ENCODE measurements at regions not wholly inside any gene's neighbourhood (a gene's known extent, or its start where the extent isn't known, plus 50 kb on each side); places are given as distances from the start of the nearest gene placed in this dataset.
"Not testable (repeated sequence)": the region's sequence is repeated elsewhere in the genome, so short reads cannot be mapped to it uniquely, and the experiment has no call there.

DNA sequence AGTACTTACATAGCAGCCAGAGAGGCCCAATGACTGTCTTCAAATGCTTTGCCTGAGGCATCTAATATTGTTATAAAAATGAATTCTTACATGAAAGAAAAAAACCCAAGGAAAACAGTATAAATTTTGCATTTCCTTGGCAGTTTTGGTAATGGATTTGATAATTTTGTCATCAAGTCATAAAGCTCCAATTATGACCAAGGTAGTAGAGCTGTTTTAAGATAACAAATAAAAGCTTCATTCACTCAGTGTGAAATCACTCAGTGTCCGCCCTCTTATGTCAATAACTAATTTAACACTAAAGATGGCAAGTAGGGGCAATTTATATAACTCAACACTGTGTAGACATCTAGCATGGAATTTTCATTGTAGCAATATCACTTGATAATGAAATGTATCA is 193.9 kb downstream of the ANKRD7 start:
- no peak for DNase-seq (ENCODE audit: low read depth)

DNA sequence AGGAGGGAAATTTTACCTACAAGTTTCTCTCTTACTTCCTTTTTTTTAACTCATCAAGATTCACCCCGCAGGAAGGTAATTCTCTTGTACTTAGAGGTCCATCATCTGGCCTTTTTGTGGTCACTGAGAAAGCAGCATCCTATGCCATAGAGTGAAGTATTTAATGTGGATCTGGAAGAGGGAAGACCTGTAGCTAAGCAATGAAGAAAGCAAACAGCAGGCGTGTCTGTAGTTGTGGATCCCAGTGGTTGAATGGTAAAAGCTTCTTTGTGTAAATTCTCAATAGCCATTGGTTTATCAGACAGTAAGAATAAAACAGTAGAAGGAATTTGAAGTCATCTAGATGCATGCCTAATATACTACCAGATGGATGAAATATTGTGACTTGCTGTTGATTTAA is 196.4 kb downstream of the ANKRD7 start:
- DNase-seq (ENCODE audit: low read depth), result no peak

DNA sequence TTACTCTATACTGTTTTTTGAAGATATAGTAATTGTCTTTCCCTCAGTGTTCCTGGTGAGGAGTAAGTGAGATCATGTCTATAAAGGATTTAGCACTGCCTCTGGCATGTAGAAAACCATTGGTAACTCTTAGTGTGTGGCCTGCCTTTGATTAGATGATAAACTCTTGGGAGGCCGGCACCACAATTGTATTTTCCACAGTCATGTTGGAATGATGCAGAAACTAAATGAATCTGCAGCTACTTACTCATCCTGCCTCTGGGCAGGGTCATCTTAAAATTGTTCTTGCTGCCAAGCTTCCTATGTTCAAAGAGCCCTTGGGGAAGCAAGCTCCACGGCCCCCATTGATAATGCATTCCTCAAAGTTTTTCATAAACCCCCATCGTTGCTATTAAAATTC is 204.6 kb downstream of the ANKRD7 start:
- no peak for DNase-seq (ENCODE audit: low read depth)

DNA sequence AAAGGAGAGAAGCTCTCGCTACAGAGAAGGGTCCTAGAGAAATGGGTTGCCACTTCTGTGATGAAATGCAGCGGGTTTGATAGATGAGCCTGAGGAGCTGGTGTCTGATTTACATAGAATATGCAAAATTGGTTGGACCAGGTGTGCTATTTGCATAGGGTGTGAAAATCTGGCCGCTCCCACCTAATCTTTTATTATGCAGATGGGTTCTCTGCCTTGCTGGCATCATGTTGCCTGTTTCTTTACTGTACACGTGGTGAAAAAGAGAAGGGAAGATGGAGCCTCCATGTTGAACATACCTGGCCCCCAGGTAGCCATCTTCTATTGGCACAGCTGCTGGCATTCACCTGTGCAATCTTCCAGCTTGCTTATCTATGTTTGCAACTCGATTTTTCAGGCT is 212.2 kb downstream of the ANKRD7 start:
- no peak for DNase-seq (ENCODE audit: low read depth)

DNA sequence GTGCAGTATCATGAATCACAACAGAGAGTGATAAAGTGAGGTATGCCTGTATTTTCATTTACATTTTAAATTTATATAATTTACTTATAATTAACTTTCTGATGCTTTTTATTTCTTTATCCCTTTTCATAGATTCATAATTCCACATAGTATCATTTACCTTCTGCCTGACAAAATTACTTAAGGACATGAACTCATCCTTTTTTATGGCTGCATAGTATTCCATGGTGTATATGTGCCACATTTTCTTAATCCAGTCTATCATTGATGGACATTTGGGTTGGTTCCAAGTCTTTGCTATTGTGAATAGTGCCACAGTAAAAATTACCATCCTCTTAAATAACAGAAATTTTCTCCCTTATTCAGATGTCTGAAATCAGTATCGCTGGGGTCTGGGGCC is 224.5 kb downstream of the ANKRD7 start:
- DNase-seq (ENCODE audit: low read depth), result not testable (repeated sequence)

DNA sequence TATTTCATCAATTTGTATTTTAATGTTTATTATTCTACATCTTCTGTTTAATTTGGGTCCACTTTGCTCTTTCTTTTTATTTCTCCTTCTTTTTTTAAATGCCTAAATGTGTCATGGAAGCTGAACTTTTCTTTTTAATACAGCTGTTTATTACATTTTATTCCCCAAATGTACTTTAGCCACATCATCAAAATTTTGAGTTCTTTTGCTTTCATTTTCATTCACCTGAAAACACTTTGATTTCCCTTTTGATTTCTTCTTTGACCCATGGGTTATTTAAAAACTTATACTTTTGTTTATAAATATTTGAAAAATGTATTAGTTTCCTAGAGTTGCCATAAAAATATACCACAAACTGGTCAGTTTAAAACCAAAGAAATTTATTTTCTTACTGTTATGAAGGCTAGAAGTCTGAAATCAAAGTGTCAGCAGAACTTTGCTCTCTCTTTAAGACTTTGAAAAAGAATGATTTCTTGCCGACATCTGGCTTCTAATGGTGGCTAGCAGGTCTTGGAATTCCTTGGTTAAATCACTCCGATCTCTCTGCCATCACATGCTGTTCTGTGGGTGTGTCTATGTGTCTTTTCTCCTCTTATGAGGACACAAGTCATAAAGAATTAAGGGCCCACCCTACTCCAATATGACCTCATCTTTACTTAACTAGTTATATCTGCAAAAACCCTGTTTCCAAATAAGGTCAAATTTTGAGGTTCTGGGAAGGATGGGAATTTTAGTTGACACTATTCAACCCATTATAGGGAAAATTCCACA is 225.5 kb downstream of the ANKRD7 start:
- DNase-seq (ENCODE audit: low read depth), result peak; percentile 43

DNA sequence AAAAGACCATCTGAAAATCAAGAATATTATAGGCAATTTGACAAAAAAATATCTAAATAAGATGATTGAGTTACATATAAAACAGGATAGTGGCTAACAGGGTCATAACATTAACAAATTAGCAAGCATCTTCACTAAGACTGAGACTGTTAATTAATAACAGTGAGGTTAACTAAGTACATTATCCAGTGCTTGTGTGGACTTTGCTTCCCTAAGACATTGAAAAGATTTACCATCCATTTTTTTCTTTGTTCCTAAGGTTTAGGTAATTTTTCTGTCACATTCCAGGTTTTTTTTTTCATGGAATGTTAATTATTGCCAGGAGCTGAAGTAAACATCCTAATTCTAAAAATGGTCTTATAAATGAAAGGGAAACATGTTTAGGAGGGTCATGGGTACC is 227.6 kb downstream of the ANKRD7 start:
- DNase-seq (ENCODE audit: low read depth), result peak; percentile 86

DNA sequence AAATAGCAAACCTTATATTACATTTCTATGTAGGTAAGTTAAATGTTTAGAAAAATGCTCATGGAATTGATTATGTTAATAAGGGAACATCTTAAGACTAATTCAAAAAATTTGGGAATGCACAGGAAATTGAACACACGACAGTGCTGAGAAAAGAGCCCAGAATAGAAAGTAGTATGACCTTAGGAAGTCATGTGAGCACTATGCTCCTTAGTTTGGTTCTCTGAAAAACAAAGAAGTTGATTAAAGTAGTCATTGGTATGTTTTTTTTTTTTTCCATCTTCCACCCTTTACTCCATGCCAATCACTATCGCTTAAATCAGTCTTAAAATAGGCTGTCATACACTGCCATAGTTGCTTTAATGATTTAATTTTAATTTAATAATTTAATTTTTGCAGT is 242.9 kb downstream of the ANKRD7 start:
- DNase-seq (ENCODE audit: low read depth), result no peak

DNA sequence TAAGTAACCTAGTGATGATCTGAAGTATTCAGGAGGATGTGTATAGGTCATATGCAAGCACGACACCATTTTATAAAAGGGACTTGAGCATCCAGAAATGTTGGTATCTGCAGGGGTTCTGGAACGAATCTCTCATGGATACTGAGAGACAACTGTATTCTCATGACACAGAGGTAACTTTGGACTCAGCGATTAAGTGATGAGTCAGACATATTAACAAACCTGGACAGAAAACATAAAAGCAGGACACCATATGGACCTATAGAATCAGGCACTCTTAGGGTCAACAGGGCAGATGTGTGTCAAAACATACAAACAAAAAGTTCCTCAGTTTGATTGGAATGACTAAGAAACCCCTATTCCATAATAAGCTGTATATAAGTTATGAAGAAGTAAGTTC is 248.1 kb downstream of the ANKRD7 start:
- no peak for DNase-seq (ENCODE audit: low read depth)

DNA sequence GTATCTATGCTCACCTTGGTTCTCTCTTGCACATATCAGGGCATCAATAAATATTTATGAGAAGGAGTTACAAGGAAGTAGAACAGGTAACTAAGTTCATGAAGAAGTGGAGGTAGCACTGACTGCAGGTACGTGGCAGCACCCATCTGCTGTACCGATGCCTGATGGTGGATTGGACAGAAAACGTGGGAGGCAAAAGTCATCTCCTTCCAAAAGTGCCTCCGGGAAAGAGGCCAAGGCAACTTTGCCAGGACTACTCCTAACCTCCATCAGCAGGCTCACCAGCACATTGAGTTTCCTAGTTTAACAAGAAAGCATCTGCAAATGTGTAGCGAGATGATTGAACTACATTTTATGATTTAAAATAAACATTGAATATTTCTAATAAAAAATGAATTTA is 248.8 kb downstream of the ANKRD7 start:
- DNase-seq (ENCODE audit: low read depth), result no peak

DNA sequence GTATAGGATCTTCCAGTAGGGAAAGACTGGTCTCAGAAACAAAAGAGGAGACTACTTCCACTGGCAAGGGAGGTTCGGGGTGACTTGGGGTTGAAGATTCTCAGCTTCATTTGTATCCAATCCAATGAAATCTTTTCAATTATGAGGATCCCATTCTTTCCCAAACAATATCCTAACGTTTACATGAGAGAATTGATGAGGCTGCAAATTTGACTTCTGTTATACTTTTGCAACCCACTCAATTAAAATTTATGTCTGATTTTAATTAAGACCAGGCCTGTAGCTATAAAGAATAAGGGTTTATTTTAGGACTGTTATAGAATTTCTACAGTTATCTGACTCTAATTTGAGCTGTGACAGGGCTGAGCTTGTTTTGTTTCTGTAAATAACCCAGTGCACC is 251.5 kb downstream of the ANKRD7 start:
- no peak for DNase-seq (ENCODE audit: low read depth)

DNA sequence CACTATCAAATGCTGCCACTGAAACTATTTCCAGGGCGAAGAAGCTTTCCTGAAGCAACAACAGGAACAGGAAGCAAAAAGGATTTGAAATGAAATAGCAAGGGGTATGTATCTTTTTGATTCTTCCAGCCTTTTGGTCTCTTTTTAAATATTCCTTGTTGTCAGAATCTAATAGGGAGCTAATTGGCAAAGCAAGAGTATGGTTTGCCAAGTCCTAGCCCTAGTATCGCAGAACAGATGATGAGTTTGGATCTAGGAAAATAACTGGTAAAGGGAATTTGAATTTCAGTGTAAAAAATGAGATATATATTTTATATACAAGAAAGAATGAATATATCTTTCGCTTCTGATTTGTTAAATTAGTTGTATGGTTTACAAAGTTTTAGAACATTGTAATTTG is 252.5 kb downstream of the ANKRD7 start:
- DNase-seq (ENCODE audit: low read depth), result no peak

DNA sequence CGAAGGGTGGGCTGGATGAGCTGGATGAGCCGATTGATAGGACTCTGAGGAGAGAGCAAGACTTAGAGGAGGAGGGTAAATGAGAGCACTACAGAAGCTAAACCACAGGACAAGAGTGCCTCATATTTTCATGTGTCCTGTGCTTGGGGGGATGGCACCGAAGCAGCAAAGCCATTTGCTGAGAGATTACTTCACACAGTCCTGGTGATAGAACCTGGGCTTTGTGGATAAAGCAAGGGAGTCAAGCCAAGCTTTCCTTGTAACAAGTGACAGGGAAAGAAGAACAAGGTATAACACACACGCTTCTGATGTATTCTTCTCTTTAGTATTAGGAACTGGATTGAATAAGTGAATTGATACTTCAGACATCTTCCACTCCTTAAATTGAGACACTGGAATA is 253.7 kb downstream of the ANKRD7 start:
- no peak for DNase-seq (ENCODE audit: low read depth)

DNA sequence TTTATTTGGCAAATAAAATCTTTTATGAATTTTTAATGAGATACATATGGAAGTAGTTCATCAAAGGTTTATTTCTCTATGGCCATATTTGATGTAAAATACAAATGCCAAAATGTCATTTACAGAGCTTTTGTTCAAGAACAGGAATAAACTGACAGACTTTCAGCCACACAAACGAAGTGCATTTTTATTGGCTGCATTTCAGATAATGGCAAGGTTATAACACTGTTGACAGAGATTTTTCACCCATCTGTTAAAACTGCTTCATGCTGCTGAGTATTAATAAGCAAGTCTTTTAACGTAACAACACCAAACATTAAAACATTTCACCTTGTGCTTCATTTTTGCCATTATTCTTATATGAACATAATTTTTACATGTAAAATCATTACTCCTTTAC is 254.4 kb downstream of the ANKRD7 start:
- no peak for DNase-seq (ENCODE audit: low read depth)

DNA sequence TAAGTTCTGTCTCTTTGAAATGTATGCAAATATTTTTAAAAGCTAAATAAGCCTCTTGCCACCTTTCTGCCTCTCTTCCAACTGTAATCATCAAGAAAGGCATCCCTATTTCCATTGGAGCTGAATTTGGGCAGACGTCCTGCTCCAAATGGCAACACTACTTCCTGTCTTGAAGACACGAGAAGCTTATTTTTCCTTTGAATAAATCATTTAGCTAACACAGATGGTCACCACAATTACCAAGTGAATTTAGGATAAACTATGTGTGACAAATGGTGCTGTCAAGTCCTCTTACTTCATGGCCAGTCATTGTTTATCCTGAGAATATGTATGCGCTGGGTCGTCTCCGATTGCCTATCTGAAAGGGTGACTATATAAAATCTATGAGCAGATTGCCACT is 268.0 kb downstream of the ANKRD7 start:
- no peak for DNase-seq (ENCODE audit: low read depth)

DNA sequence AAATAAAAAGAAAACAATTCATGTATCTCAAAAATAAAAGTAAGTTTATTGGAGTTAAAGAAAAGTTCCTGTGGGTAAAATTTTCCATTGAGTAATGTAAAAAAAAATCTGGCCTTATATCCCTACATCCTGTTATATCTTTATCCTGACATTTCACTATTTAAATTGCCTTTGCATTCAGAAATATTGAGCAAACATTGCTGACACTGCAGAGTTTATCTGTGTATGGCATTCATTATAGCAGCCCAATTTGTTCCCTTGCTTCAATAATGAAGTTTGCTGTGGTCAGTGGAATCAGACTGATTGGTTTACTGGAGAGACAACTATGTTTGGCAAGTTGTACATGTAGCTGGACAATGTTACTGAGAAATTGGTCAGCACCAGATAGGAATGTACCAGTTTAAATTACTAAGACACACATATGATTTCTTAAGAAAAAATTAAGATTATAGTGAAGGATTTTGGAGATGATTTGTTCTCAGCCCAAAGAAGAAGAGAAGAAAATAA is 271.7 kb downstream of the ANKRD7 start:
- DNase-seq (ENCODE audit: low read depth), result no peak

DNA sequence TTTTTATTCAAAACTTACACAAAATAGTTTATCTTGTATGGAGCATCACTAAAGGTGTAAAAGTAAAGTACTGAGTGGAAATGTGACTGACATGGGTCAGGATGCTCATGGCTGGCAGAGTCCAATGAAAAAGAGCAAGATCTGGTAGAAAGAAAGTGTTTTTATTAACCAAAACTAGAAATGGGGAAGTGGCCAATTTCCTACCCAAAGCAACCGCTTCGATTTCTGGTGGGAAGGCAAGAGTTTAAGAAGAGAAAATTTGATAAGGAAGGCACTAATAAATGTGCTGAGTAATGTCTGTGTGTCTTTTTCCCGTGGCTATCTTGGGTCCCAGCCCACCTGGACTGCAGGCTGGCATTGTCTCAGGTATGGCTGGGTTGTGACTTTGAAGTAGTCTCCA is 277.7 kb downstream of the ANKRD7 start:
- DNase-seq (ENCODE audit: low read depth), result no peak

DNA sequence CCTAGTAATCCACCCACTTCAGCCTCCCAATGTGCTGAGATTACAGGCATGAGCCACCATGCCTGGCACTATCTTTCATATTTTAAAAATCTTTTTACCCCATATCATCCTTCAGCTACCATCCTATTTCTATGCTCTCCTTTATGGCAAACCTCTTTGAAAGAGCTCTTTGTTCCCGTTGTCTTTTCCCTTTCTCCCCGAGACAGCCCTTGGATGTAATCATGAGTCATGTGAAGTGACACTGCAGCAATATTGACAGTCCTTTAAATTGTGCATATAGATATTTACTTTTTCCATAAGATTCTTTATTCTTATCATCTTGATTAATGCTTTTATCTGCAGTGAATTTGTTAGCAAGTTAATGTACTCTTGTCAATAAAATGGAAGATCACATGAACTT is 286.6 kb downstream of the ANKRD7 start:
- no peak for DNase-seq (ENCODE audit: low read depth)

DNA sequence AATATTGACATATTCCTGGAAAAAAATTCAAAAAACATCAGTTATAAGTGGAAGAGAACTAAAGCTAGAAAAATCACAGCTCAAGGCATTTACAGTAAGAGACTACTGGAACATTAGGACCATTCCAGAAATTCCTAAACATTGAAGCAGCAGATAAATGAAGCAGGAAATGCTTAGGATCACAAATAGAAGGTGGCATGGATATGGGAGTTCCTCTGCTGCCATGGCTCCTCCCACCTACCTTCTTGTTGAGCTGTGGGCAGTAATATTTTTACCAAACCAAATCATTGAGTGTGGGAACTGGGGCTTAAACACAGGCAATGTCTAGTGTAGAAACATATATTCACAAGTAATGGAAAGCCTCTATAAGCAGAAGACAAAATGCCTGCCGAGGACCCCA is 292.8 kb downstream of the ANKRD7 start:
- peak; percentile 40 for DNase-seq (ENCODE audit: low read depth)

DNA sequence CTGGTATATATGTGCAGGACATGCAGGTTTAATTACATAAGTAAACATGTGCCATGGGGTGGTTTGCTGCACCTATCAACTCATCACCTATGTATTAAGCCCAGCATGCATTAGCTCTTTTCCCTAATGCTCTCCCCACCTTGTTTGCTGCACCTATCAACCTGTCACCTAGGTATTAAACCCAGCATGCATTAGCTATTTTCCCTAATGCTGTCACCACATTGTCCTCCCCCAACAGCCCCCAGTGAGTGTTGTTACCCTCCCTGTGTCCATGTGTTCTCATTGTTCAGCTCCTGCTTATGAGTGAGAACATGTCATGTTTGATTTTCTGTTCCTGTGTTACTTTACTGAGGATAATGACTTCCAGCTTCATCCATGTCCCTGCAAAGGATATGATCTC is 300.5 kb downstream of the ANKRD7 start:
- DNase-seq (ENCODE audit: low read depth), result no peak

DNA sequence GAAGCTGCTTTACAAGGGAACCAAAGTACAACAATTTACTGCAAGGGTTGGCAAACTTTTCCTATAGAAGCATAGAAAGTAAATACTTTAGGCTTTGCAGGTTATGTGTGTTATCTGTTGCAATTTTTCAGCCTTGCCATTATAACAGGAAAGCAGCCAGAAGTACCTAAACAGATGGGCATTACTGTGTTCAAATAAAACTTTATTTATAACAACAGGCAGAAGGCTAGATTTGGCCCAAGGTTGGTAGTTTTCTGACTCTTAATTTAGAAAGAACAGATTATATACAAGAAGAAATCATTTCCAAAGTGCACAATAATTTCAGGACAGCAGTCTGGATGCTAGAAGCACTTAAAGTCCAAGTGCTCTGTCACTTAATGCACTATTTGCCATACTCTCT is 307.1 kb downstream of the ANKRD7 start:
- no peak for DNase-seq (ENCODE audit: low read depth)

DNA sequence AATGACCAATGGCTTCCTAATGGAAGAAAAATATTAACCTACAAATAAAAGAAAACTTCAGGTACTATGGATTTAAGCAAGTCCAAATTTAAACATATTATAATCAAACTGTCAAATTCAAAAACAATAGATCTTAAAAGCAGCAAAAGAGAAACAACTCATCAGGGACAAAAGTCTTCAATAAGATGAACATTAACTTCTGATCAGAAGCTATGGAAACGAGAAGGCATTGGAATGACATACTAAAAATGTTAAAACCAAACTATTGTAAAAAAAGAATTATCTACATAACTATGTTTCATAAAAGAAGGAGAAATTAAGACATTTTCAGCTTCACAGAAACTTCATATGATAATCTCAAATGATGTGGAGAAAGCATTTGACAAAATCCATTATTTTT is 334.7 kb downstream of the ANKRD7 start:
- DNase-seq (ENCODE audit: low read depth), result no peak

DNA sequence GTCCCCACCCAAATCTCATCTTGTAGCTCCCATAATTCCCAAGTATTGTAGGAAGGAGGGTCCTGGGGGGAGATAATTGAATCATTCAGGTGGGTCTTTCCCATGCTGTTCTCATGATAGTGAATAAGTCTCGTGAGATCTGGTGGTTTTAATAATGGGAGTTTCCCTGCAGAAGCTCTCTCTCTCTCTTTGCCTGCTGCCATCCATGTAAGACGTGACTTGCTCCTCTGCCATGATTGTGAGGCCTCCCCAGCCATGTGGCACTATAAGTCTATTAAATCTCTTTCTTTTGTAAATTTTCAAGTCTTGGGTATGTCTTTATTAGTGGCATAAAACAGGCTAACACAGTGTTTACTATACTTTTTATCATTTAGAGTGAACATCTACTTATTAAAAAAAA is 338.8 kb downstream of the ANKRD7 start:
- no peak for DNase-seq (ENCODE audit: low read depth)

DNA sequence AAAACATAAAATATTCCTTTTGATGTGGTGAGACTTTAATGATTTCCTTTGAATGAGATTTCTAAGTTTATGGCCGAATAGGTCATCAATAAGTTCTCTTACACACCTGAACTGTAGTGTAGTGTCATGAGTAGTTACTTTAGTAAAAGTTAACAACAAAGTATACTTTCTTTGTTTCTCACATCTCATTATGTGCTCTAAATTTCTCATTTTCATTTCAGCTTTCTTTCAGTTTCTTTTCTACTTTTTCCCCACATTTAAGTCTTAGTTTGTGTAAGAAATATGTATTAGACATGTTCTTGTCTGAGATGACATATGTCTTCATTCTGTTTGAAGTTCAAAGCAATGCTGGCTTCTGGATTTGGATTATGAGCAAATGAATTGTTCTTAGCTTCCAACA is 348.1 kb downstream of the ANKRD7 start:
- DNase-seq (ENCODE audit: low read depth), result no peak

Measured in renal cortical epithelial cell (primary cell).